K562 (cell line): ENCODE measurements at regions not wholly inside any gene's neighbourhood (a gene's known extent, or its start where the extent isn't known, plus 50 kb on each side); places are given as distances from the start of the nearest gene placed in this dataset.

ENCODE experiments used
- ARID2 ChIP-seq: fragments of 450-650 bp; IDR thresholded peaks from 2 replicates; pipeline ENCODE4 v1.6.1; 2017; ENCODE audit warnings: antibody characterized with exemption, mild to moderate bottlenecking
- MTA2 ChIP-seq: fragments of 450-650 bp; IDR thresholded peaks from 2 replicates; pipeline ENCODE4 v1.6.1; 2016; ENCODE audit warnings: low read depth
- NCOA2 ChIP-seq, 2 experiments: fragments of 450-650 bp; IDR thresholded peaks; 2 replicates each; pipeline ENCODE4 v1.6.1; 2018; ENCODE audit warnings: mild to moderate bottlenecking in 2 of 2, moderate library complexity in 1 of 2; ENCODE audit not compliant: partially characterized antibody in 2 of 2
- PHF21A ChIP-seq: fragments of 450-650 bp; IDR thresholded peaks from 2 replicates; pipeline ENCODE4 v1.6.1; 2017; ENCODE audit warnings: low read depth, borderline replicate concordance
- PTBP1 ChIP-seq: fragments of 200-400 bp; formaldehyde crosslinking; IDR thresholded peaks from 2 replicates; pipeline ENCODE4 v1.6.1; 2017; ENCODE audit warnings: low read depth, low read length
- PTRF ChIP-seq: fragments of 450-650 bp; IDR thresholded peaks from 2 replicates; pipeline ENCODE4 v1.6.1; 2016; ENCODE audit warnings: mild to moderate bottlenecking, missing genetic modification characterization, missing compliant biosample characterization
- SUPT5H ChIP-seq: fragments of 450-650 bp; IDR thresholded peaks from 2 replicates; pipeline ENCODE4 v1.6.1; 2016
- ZNF174 ChIP-seq: fragments of 250-450 bp; sonication (Bioruptor Pico); IDR thresholded peaks from 2 replicates; pipeline ENCODE4 v1.4.0; 2020; ENCODE audit warnings: mild to moderate bottlenecking
- TF ChIP-seq, protein P1 (sequence below), 2 experiments: fragments of 450-650 bp; IDR thresholded peaks; 2 replicates each; pipeline ENCODE4 v1.6.1; 2016; ENCODE audit warnings: mild to moderate bottlenecking in 2 of 2, borderline replicate concordance in 1 of 2, low read depth in 1 of 2, moderate library complexity in 1 of 2

DNA sequence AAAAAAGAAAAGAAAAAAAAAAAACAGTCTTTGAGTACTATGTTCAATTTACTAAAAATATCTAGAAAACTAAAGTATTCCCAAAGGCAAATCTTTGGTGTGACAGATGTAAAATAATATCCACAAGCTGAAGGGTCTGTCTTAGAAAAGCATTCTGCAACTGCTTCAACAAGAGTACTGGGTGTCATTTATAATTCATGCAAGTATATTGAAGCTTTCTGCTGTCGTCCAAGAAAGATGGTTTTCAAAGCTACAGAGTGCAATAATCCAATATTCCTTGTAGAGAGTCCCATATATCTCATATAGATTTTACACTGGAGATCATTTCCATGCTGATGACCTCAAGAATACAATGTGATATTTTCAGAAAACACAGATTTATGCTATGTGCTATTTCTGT is 90.9 kb upstream of the SUCLG2 start (continued):
- TF ChIP-seq, protein P1, sequence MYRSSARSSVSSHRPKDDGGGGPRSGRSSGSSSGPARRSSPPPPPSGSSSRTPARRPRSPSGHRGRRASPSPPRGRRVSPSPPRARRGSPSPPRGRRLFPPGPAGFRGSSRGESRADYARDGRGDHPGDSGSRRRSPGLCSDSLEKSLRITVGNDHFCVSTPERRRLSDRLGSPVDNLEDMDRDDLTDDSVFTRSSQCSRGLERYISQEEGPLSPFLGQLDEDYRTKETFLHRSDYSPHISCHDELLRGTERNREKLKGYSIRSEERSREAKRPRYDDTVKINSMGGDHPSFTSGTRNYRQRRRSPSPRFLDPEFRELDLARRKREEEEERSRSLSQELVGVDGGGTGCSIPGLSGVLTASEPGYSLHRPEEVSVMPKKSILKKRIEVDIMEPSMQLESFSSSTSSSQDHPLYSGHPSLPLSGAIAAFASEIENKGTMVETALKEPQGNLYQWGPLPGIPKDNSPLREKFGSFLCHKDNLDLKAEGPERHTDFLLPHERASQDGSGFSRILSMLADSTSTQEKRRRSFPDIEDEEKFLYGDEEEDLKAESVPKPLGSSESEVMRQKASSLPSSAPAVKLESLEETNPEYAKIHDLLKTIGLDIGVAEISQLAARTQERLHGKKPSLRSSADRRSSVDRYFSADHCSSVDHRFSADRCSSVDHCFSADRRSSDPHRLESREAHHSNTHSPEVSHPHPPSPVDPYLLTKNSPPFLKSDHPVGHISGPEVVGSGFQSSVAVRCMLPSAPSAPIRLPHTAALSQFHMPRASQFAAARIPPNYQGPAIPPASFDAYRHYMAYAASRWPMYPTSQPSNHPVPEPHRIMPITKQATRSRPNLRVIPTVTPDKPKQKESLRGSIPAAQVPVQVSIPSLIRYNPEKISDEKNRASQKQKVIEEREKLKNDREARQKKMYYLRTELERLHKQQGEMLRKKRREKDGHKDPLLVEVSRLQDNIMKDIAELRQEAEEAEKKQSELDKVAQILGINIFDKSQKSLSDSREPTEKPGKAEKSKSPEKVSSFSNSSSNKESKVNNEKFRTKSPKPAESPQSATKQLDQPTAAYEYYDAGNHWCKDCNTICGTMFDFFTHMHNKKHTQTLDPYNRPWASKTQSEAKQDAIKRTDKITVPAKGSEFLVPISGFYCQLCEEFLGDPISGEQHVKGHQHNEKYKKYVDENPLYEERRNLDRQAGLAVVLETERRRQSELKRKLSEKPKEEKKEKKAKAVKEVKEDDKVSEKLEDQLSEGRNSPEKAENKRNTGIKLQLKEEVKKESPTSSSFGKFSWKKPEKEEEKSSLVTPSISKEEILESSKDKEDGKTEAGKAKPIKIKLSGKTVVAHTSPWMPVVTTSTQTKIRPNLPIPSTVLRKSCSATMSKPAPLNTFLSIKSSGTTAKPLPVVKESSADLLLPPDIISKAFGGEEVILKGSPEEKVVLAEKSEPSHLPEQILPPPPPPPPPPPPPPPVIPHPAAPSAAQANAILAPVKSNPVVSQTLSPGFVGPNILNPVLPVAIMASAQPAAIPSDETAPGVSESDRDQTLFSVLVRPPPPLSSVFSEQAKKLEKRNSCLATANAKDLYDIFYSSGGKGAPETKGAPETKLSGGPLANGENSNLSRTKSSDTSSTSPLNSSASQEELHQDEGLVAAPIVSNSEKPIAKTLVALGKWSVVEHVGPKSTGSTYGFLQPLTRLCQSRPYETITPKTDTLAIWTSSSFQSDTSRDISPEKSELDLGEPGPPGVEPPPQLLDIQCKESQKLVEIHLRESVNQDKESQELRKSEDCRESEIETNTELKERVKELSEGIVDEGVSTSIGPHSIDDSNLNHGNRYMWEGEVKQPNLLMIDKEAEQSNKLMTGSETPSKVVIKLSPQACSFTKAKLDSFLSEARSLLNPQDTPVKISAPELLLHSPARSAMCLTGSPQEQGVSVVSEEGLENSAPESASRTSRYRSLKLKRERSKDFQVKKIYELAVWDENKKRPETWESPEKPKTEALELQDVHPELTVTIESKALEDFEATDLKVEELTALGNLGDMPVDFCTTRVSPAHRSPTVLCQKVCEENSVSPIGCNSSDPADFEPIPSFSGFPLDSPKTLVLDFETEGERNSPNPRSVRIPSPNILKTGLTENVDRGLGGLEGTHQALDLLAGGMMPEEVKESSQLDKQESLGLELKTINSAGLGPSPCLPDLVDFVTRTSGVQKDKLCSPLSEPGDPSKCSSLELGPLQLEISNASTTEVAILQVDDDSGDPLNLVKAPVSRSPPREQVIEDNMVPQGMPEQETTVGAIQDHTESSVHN (IDR thresholded peaks at IDR 0.05; ENCODE audit: borderline replicate concordance in 1 of 2, low read depth in 1 of 2), result no peak
- no peak for TF ChIP-seq MTA2
- TF ChIP-seq PHF21A, result no peak
- no peak for TF ChIP-seq ARID2
- TF ChIP-seq NCOA2 (IDR thresholded peaks at IDR 0.05; ENCODE audit: partially characterized antibody in 2 of 2), result no peak
- no peak for TF ChIP-seq PTRF
- no peak for TF ChIP-seq ZNF174 (CRISPR knock-in tag)
- TF ChIP-seq PTBP1, result no peak
- no peak for TF ChIP-seq SUPT5H
